Right ventricle myocardium superior (tissue), 1 donor: ENCODE measurements at regions not wholly inside any gene's neighbourhood (a gene's known extent, or its start where the extent isn't known, plus 50 kb on each side); places are given as distances from the start of the nearest gene placed in this dataset.

Experiments used
- ATAC-seq: fragments of 200-7000 bp; cut with Tn5 transposase; one replicate; pipeline ENCODE4 v1.9.1; 2020; ENCODE audit warnings: mild to moderate bottlenecking; ENCODE audit not compliant: poor library complexity
- DNase-seq: peaks from one replicate; pipeline ENCODE4 v3.0.0-alpha.2; 2020
- intact Hi-C: fragments of 100-400 bp; cut with DNase I; formaldehyde crosslinking; loops from one replicate; pipeline ENCODE4 v1.11.2; 2022
- donor health status: DM: no; HTN: yes; CAD: no; lungs with severe emphysema.

GRCh38 chr10:130580975-130581374 lies 444.8 kb downstream of the GLRX3 start:
- ATAC-seq (no peak), DNase-seq (no peak)

DNA sequence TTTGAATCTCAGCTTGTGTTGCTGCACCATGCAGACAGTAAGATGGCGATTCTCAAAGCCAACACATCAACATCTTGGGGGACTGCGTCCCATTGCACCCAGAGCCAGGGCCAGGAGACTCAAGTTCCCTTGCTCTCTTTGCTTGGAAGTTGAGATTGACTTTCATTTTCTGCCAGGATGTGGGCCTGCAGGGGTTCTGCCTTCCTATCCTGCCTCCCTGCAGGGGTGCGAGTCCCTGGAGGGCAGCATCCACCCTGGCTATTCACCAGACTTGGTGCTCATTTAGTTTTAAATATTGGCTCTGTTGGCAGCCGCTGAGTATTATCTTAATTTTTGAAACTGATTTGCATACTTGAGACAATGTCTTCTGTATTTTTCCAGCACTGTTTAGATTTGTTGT lies 451.5 kb downstream of the GLRX3 start:
- intact Hi-C loops, result no loop called here
- no peak for DNase-seq
- ATAC-seq, result no peak

More at GRCh38 chr10:130580975-130581374, 444.8 kb downstream of the GLRX3 start:
- intact Hi-C loops, result no loop called here

- ATAC-seq, result no peak
- DNase-seq, result no peak
- intact Hi-C loops, result no loop called here
Observed at GRCh38 chr10:130606001-130606405, 469.8 kb downstream of the GLRX3 start.

GRCh38 chr10:130607366-130607765 lies 471.2 kb downstream of the GLRX3 start:
- DNase-seq, result no peak
- no peak for ATAC-seq
- intact Hi-C loops, result no loop called here

GRCh38 chr10:130611239-130611638 lies 475.0 kb downstream of the GLRX3 start:
- intact Hi-C loops, result no loop called here
- DNase-seq (no peak), ATAC-seq (no peak)

DNA sequence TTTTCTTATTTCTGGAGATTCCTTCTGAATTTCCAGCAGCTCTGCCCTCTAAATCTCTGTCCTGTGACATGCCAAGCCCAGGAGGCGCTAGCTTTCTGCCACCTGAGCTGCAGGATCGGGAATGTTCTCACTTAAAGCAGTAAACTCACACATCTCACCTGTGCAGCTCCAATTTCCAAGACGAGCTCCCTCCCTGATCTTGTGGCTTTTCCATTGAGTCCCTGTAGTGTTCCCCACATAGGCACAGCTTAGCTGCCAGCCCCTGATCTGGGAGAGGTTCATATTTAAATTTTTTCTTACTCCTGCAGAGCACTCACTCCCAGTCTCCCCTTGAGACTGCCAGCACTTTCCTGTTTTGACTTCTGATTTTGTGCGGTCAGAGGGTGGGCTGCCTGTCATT lies 479.3 kb downstream of the GLRX3 start:
- DNase-seq, result no peak
- ATAC-seq, result no peak
- intact Hi-C loops, result no loop called here

- ATAC-seq (no peak), DNase-seq (no peak)
Observed at GRCh38 chr10:130617985-130618384, 481.8 kb downstream of the GLRX3 start.

DNA sequence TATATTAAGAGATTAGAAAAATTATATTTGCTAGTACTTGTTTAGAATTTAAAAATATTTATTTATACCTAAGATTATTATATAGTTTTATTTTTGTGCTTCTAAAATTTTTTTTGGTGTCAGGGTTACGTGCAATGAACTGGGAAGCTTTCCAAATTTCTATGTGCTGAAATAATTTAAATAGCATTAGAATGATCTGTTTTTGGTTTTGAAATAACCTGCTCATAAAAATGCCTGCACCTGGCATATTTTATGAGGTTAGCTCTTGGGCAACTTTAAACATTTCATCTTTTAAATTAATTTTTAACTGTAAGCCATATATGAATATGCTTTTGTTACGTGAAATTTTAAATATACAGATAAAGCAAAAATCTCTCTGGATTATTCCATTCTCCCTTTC lies 482.5 kb downstream of the GLRX3 start:
- intact Hi-C loops, result no loop called here
- ATAC-seq (no peak), DNase-seq (no peak)

More at GRCh38 chr10:130617985-130618384, 481.8 kb downstream of the GLRX3 start:
- intact Hi-C loops, result no loop called here

DNA sequence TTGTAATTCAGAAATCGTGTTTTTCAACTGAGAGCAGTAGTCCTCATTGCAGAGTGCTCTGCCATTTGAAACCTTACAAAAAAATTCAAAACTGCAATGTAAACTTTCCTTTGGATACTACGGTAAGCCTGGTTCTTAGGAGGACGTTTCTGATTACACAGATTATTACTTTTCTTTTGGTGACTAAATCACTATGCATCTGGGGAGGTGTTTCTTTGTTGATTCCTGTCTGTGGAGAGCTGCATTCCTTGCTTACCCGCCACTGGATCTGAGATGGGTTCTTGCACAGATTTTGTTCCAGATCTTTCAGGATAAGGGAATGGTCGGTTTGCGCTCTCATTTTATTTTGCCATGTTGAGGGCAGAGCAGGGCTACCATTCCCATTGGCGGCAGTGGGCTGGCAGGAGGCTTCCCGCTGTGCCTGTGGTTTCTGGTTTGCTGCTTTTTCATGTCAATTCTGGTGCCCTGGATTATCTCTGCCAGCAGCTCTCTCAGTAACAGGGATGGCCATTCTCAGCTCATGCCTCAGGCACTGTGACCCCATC lies 485.1 kb downstream of the GLRX3 start:
- DNase-seq, result no peak
- intact Hi-C loops, result no loop called here
- ATAC-seq, result no peak

DNA sequence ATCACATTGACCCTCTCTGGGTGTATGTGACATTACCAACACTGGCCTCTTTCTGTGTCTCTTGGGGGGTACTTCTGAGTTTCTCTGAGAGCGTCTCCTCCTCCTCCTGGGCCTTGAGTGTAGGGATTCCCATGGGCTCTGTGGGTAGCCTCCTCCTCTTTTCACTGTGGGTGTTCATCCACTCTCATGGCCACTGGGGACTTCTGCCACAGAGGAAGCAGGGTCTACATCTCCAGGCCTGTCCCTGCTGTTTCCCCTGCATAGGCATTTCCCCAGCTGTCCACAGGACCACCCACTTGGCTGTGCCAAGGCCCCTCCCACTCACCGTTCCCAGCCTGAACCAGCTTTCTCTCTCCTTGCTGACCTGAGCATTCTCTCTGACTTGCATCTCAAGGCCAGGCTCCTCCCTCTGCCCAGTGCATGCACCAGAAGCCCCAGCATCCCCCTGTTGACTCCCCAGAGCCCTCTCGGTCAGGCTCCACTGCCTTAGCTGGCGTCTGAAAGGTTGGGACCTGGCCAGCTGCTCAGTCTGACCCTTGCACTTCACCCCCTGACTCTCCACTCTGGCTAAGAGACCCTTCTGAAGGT lies 487.6 kb downstream of the GLRX3 start:
- DNase-seq (no peak), ATAC-seq (no peak)
- intact Hi-C loops, result no loop called here

GRCh38 chr10:130627346-130628045 lies 491.3 kb downstream of the GLRX3 start:
- ATAC-seq, result no peak
- intact Hi-C loops, result no loop called here
- no peak for DNase-seq

DNA sequence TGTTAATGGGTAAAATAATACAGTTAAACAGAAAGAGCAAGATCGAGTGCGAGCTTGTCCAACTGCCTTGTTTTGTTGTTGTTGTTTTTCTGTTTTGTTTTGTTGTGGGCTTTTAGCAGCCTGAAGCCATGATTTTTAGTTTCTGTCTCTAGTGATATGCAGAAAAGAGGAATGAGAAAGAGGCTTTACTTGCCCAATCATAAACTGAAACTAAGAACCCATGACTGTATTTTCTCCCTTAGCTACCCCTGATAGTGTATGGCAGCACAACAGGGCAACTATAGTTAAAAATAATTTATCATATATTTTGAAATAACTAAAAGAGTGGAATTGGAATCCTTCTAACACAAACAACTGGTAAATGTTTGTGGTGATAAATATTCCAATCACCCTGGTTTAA lies 493.9 kb downstream of the GLRX3 start:
- intact Hi-C loops, result no loop called here
- ATAC-seq (no peak), DNase-seq (no peak)

GRCh38 chr10:130631142-130632096 lies 495.2 kb downstream of the GLRX3 start:
- intact Hi-C loops, result no loop called here
- peak; percentile 39 for ATAC-seq
- no peak for DNase-seq

GRCh38 chr10:130634816-130635215 lies 498.6 kb downstream of the GLRX3 start:
- no peak for ATAC-seq
- intact Hi-C loops, result no loop called here

DNA sequence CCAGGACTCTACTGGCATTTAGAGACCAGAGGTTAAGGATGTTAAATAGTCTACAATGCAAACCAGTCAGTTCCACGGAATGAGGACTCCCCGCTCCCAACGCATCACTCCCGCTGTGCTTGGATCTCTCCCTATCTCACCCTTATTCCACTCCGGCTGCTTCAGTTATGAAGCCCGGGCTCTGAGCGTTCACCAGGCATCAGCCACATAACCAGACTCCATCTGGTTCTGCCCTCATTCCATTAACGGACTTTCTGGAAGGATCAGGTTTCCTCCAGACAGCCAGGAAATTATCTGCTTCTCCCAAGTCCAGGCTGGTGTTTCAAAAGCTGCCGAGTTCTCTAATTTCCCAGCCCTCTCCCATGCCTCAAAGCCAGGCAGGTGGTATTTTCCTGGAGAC lies 499.3 kb downstream of the GLRX3 start:
- no peak for ATAC-seq
- intact Hi-C loops, result no loop called here
- no peak for DNase-seq

More at GRCh38 chr10:130634816-130635215, 498.6 kb downstream of the GLRX3 start:
- DNase-seq, result no peak

- ATAC-seq, result no peak
- DNase-seq, result no peak
- intact Hi-C loops, result no loop called here
Observed at GRCh38 chr10:130636313-130636930, 500.2 kb downstream of the GLRX3 start.

GRCh38 chr10:130637089-130637676 lies 501.0 kb downstream of the GLRX3 start:
- ATAC-seq, result no peak
- intact Hi-C loops, result no loop called here
- DNase-seq, result no peak

DNA sequence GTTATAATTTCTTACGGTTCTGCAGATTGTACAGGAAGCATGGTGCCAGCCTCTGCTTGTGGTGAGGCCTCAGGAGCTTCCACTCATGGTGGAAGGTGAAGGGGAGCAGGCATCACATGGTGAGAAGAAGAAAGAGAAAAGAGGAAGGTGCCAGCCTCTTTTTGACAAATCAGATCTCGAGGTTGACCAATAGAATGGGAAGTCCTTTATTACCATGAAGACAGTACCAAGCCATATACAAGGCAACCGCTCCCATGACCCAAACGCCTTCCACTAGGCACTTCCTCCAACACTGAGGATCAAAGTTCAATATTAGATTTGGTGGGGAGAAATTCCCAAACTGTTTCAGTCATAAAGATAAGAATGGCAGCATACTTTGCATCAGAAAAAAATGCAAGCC lies 502.8 kb downstream of the GLRX3 start:
- intact Hi-C loops, result no loop called here
- ATAC-seq (no peak), DNase-seq (no peak)

- intact Hi-C loops, result no loop called here
- ATAC-seq (no peak), DNase-seq (no peak)
Observed at GRCh38 chr10:130642926-130643325, 506.7 kb downstream of the GLRX3 start.
